ENCODE measurements at regions not wholly inside any gene's neighbourhood (a gene's known extent, or its start where the extent isn't known, plus 50 kb on each side); places are given as distances from the start of the nearest gene placed in this dataset.

- DNase-seq = no peak
- no peak overlapping the region for H3K4me3 ChIP-seq
- H3K27ac ChIP-seq = no peak overlapping the region
- no peaks in the 10 kb centered on the region for H3K4me1 ChIP-seq (ENCODE audit: insufficient read depth)
- 77 to 93% (median 82%) methylated on average over 8 to 12 of the region's 12 CpGs for WGBS, 3 donors
- no peaks in the 10 kb centered on the region for H3K9me3 ChIP-seq
- TF ChIP-seq CTCF (IDR thresholded peaks at IDR 0.05) (no peak), POLR2A (IDR thresholded peaks at IDR 0.05) (no peak), EP300 (IDR thresholded peaks at IDR 0.05) (no peak)
- H3K27me3 ChIP-seq = no peaks in the 10 kb centered on the region
- H3K36me3 ChIP-seq = no peaks in the 10 kb centered on the region
- intact Hi-C loops (cut with DNase I) = no loop called here
These were observed 163.0 kb upstream of the CST7 start for GRCh38 chr20:24786111-24786495.

- H3K27ac ChIP-seq = no peak overlapping the region
- H3K36me3 ChIP-seq = no peaks in the 10 kb centered on the region
- no peaks in the 10 kb centered on the region for H3K9me3 ChIP-seq
- no peaks in the 10 kb centered on the region for H3K27me3 ChIP-seq
- 83 to 91% (median 90%) methylated on average over 7 of the region's 7 CpGs for WGBS, 3 donors
- no peak for DNase-seq
- intact Hi-C loops (cut with DNase I) = no loop called here
- TF ChIP-seq POLR2A (IDR thresholded peaks at IDR 0.05) (no peak), CTCF (IDR thresholded peaks at IDR 0.05) (no peak), EP300 (IDR thresholded peaks at IDR 0.05) (no peak)
- no peaks in the 10 kb centered on the region for H3K4me1 ChIP-seq (ENCODE audit: insufficient read depth)
- no peak overlapping the region for H3K4me3 ChIP-seq
These were observed 162.4 kb upstream of the CST7 start for GRCh38 chr20:24786646-24787045.

GRCh38 chr20:24787071-24787470 is 162.0 kb upstream of the CST7 start:
- no peaks in the 10 kb centered on the region for H3K27me3 ChIP-seq
- WGBS, 3 donors = 71 to 85% (median 82%) methylated on average over 10 of the region's 10 CpGs
- no peaks in the 10 kb centered on the region for H3K36me3 ChIP-seq
- H3K4me1 ChIP-seq (ENCODE audit: insufficient read depth) = no peaks in the 10 kb centered on the region
- DNase-seq = no peak
- H3K9me3 ChIP-seq = no peaks in the 10 kb centered on the region
- intact Hi-C loops (cut with DNase I) = no loop called here
- no peak overlapping the region for H3K4me3 ChIP-seq
- no peak for TF ChIP-seq CTCF (IDR thresholded peaks at IDR 0.05)
- no peak for TF ChIP-seq POLR2A (IDR thresholded peaks at IDR 0.05)
- no peak for TF ChIP-seq EP300 (IDR thresholded peaks at IDR 0.05)
- H3K27ac ChIP-seq = no peak overlapping the region

GRCh38 chr20:24787621-24788020 is 161.4 kb upstream of the CST7 start:
- TF ChIP-seq CTCF (IDR thresholded peaks at IDR 0.05) = no peak
- no peak for TF ChIP-seq EP300 (IDR thresholded peaks at IDR 0.05)
- no peak for TF ChIP-seq POLR2A (IDR thresholded peaks at IDR 0.05)
- Histone ChIP-seq H3K9me3 (no peaks in the 10 kb centered on the region), H3K4me1 (ENCODE audit: insufficient read depth) (no peaks in the 10 kb centered on the region), H3K36me3 (no peaks in the 10 kb centered on the region), H3K27me3 (no peaks in the 10 kb centered on the region), H3K4me3 (no peak overlapping the region), H3K27ac (no peak overlapping the region)
- intact Hi-C loops (cut with DNase I) = no loop called here
- 92 to 94% (median 93%) methylated on average over 8 of the region's 8 CpGs for WGBS, 3 donors
- DNase-seq = no peak

- 81 to 90% (median 87%) methylated on average over 4 of the region's 4 CpGs for WGBS, 3 donors
- H3K9me3 ChIP-seq = no peaks in the 10 kb centered on the region
- H3K4me3 ChIP-seq = no peak overlapping the region
- H3K4me1 ChIP-seq (ENCODE audit: insufficient read depth) = no peaks in the 10 kb centered on the region
- no peaks in the 10 kb centered on the region for H3K27me3 ChIP-seq
- DNase-seq = no peak
- no peaks in the 10 kb centered on the region for H3K36me3 ChIP-seq
- H3K27ac ChIP-seq = no peak overlapping the region
- no peak for TF ChIP-seq CTCF (IDR thresholded peaks at IDR 0.05)
- intact Hi-C loops (cut with DNase I) = loop anchor here in 2 of 4 donors (5.0 to 10.0 kb wide), 2 partner anchors 105 to 182 kb away; no protein-coding TSS in a partner anchor
These were observed 159.2 kb upstream of the CST7 start for GRCh38 chr20:24789877-24790276.

Data from ovary (tissue), 7 donors.